B cell (primary cell): ENCODE measurements at regions not wholly inside any gene's neighbourhood (a gene's known extent, or its start where the extent isn't known, plus 50 kb on each side); places are given as distances from the start of the nearest gene placed in this dataset.

Experiments used
- EZH2 ChIP-seq: IDR thresholded peaks from 2 replicates; pipeline ENCODE4 v1.6.1; 2012; ENCODE audit warnings: borderline replicate concordance, low read depth, mild to moderate bottlenecking, moderate library complexity, low read length; ENCODE audit not compliant: insufficient read depth, poor library complexity, severe bottlenecking
- TF ChIP-seq, protein P1 (sequence below): fragments of 200-600 bp; IDR thresholded peaks from one replicate; pipeline ENCODE4 v1.8.0; 2022; ENCODE audit warnings: antibody characterized with exemption, mild to moderate bottlenecking

DNA sequence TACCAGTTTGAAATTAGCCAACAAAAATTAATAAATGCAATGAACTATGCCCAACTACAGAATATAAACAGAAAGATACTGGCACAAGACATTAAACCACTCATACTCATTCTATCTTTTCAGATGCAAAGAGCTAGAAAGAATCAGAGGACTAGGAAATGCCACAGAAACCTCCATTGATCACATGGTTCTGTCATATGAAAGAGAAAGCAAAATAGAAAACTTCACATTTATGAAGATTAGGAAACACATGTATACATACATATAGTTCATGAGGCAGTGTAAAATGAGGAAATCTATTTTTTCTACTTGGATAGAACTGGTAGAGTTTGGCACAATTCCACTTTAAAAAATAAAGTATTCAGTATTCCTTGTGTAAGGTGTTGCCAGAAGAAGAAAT is 275.1 kb upstream of the PTGER4 start:
- TF ChIP-seq EZH2: no peak
- TF ChIP-seq, protein P1, sequence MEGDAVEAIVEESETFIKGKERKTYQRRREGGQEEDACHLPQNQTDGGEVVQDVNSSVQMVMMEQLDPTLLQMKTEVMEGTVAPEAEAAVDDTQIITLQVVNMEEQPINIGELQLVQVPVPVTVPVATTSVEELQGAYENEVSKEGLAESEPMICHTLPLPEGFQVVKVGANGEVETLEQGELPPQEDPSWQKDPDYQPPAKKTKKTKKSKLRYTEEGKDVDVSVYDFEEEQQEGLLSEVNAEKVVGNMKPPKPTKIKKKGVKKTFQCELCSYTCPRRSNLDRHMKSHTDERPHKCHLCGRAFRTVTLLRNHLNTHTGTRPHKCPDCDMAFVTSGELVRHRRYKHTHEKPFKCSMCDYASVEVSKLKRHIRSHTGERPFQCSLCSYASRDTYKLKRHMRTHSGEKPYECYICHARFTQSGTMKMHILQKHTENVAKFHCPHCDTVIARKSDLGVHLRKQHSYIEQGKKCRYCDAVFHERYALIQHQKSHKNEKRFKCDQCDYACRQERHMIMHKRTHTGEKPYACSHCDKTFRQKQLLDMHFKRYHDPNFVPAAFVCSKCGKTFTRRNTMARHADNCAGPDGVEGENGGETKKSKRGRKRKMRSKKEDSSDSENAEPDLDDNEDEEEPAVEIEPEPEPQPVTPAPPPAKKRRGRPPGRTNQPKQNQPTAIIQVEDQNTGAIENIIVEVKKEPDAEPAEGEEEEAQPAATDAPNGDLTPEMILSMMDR: no peak
